ENCODE measurements at regions not wholly inside any gene's neighbourhood (a gene's known extent, or its start where the extent isn't known, plus 50 kb on each side); places are given as distances from the start of the nearest gene placed in this dataset.
"Not testable (repeated sequence)": the region's sequence is repeated elsewhere in the genome, so short reads cannot be mapped to it uniquely, and the experiment has no call there.

GRCh38 chr21:5114468-5114867, 5406.9 kb upstream of the TPTE start:
- TF ChIP-seq CTCF (conservative IDR thresholded peaks at IDR 0.05 in 1 of 2, IDR thresholded peaks at IDR 0.05 in 1 of 2; ENCODE audit: low read depth in 1 of 2, low read length in 2 of 2); EZH2 (IDR thresholded peaks at IDR 0.05; ENCODE audit: low read length, missing control alignments): not testable (repeated sequence)
